HG02981 (cell line): ENCODE measurements at regions not wholly inside any gene's neighbourhood (a gene's known extent, or its start where the extent isn't known, plus 50 kb on each side); places are given as distances from the start of the nearest gene placed in this dataset.

ENCODE experiments used
- ATAC-seq: cut with Tn5 transposase; IDR thresholded peaks from one replicate; pipeline ENCODE4 v1.9.1; 2021; ENCODE audit warnings: mild to moderate bottlenecking, moderate library complexity; ENCODE audit not compliant: unreplicated experiment

- no peak for ATAC-seq
Observed at GRCh38 chr18:6644836-6645627, 84.5 kb upstream of the ARHGAP28 start.

DNA sequence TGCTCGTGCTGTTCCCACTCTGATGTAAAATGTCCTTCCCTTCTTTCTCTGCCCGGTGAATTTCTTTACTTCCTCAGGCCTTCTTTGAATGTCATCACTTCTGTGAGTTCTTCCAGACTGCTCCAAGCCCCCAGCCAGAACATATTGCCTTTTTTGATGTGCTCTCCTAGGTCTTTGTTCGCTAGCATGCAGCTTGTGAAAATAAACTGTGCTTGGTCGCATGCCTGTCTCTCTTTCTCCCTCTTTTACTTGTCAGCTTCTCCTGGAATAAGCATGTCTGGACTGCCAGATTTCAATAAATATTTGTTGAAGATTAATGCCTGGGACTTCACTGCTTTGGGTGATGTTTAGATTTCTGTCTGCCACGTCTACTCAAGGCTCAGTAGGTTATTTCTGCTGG lies 82.7 kb upstream of the ARHGAP28 start:
- ATAC-seq = no peak

- no peak for ATAC-seq
Observed at GRCh38 chr18:6648581-6648980, 80.9 kb upstream of the ARHGAP28 start.

- ATAC-seq = no peak
Observed at GRCh38 chr18:6649421-6650126, 79.9 kb upstream of the ARHGAP28 start.

DNA sequence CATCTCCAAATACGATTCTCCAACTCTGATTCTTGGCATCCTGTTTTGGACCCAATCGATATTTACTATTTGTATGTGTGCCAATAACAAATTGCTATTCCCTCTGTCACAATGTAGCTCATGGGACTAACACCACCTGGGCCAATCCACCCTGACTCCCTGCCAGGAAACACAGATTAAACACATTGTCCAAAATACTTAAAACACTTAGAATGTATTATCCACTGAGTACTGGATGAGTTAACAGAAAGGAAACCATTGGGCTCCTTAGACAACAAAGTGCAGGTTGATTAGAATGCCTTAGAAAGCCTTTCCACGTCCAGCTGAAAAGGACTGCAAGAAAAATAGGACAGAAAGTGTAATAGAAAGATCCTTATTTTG lies 79.4 kb upstream of the ARHGAP28 start:
- ATAC-seq = no peak

DNA sequence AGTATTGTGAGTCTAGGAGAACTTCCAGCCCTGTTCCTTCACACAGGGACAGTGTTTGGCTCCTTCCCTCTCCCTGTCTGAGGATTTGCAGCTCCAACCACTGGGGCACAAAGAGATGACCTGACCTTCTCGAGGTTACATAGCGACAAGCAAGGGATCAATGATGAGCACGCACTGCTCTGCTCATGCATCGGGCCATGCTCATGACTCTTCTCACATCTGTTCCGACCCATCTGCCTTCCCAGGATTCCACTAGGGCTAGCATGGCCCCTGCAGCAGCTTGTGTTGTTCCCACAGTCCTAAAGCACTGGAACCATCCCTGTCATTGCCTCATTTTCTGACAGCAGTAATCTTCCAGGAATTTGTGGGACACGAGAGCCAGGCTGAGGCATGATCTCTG lies 78.8 kb upstream of the ARHGAP28 start:
- ATAC-seq = no peak

DNA sequence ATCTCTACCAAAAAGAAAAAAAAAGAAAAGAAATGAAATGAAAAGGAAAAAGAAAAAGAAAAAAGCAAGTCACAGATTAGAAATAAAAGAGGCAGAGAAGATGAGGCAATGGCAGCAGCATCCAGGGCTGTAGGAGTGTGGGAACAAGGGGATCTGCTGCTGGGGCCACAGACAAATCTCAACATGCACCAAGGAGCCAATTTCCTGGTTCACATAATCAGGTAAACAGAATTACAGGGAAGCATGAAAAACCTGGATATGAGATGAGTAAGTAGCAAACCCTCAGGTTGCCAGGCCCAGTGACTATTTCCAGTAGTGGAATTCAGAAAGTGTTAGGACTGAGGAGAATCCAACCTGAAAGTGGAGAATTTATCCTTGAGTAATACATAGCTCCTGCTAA lies 77.4 kb upstream of the ARHGAP28 start:
- ATAC-seq = no peak

DNA sequence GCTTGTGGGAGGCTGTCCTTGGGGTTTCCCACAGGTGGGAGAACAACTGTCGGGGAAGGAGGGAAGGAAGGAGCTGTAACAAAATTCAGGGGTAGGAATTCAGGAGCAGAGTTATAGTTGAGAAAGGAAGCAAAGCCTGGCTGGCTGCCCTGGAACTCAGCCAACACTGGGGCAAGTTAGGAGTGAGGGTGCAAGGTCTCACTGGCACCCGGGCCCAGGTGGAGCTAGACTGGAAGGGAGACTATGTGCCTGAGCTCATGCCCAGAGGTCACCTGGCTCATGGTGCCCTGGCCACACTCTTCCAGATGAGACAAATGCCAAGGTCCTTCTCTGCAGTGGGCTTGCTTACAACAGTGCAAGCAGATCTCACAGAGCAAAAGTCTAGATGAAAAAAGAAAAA lies 75.6 kb upstream of the ARHGAP28 start:
- ATAC-seq = no peak

DNA sequence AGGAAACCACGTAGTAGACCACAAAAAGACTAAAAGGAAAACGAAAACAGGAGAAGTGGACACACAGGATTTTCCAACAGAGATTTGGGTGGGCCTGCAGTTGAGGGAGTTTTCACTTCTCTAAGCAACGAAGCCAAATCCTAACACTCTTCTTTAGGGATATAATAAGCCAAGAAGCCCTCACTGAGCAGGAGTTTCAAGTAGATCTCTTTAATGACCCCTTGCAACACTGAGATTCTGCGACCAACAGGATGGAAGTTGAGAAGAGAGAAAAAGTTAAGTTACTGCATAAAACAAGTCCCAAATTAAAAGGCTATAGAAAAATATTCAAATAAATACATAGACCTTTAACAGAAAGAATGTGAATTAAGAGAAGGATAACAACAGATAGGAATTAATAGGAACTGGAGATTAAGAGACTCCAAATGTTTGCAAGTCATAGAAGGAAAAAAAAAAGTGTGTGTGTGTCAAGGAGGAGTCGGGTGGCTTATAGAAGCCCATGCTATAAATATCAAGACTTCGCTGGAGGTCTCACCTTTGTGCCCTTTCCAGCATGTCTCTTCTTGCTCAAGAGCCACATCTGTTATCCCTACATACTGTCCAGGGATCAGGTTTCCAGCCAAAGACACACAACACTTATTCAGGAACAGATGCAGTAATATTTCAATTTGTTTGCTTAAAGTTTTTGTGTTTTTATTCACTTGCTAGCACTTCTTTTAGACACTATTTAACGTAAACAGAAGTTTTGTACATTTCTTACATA lies 69.4 kb upstream of the ARHGAP28 start:
- ATAC-seq = no peak

DNA sequence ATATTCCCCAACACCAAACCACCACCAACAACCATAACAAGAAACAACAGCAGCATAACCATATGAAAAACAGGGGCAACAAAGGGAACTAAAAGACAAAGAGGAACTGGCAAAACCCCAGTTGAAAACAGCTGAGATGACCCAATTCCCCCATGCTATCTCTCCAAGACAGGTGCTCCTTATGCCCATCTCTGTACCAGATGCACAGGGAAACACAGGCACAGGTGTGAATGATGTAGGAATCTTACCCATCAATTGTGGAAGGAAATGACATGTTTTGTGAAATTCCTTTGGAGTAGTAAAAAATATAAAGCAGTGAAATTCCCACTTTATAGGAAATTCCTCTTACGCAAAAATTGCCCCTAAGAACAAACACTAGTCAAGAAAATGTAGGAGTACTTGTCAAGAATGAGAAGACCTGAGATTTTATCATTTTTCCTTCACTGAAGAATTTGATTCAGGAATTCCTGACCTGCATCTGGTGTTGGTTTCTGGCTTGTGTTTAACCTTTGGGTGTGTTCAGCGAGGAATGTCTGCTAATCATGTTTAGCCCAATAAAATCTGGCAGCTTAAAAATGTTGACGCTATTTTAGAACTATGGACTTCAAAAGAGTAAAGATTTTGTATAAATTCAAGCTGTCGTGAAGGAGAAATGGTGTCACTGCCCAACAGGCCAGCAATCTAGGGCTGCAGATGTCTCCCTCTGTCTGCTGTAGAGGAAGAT lies 67.7 kb upstream of the ARHGAP28 start:
- no peak for ATAC-seq

DNA sequence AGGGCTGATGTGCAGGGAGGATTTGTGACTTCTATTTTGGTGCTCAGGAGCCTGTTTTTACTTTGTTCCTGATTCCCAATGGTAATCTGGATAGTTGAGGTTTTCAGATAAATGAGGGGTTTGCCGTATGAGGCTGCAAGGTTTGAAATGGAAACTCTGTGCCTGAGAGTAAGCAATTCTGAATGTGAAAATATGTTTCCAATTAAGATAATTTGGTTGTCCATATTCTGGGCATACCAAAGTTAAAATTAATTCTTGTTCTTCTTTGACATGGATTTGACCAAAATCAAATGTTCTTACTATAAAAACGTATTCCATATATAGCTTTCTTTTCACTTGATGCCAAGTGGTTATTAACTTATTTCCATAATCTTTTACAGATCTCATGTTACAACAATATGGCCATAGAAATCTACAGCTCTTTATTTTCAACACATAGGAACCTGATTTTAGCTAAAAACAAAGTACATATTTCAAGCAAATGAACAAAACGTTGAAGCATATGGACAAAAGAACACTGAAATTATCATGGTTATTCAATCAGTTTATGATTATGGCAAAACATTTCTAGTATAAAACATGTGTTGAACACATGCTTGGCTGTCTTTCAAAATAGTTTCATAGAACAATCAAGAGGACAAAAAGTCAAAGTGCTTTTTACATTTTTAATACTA lies 63.4 kb upstream of the ARHGAP28 start:
- ATAC-seq = no peak

GRCh38 chr18:6668836-6669235 lies 60.7 kb upstream of the ARHGAP28 start:
- no peak for ATAC-seq

- no peak for ATAC-seq
Observed at GRCh38 chr18:6672821-6673308, 56.7 kb upstream of the ARHGAP28 start.

DNA sequence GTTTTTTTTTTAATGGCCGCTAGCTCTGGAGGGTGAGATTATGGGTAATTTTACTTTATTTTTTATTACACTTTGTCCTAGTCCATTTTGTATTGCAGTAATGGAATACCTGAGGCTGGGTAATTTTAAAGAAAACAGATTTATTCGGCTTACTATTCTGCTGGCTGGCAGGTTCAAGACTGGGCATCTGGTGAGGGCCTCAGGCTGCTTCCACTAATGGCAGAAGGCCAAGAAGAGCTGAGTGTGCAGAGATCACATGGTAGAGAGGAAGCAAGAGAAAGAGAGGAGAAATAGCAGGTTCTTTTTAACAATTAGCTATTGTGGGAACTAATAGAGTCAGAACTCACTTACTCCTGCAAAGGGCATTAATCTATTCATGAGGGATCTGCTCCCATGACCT lies 52.4 kb upstream of the ARHGAP28 start:
- ATAC-seq = no peak

DNA sequence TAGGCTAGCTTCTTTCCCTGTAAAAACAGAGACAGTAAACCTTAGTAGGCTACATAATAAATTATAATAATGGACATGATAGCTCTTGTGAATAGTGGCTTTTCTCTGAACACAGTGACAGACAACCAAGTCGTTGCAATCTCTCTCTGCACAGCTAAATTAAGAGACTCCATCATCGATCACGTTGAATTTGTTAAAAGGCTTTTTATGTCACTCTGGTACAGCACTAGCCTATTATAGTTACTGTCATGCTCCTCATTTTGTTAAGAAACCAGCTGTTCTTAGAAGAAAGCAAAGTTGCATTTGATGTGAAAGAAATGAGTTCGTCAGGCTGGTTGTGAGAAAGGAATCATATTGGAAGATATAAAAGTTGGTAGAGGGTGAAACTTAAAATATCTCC lies 50.3 kb upstream of the ARHGAP28 start:
- no peak for ATAC-seq
